OCI-LY3 (cell line): ENCODE measurements at regions not wholly inside any gene's neighbourhood (a gene's known extent, or its start where the extent isn't known, plus 50 kb on each side); places are given as distances from the start of the nearest gene placed in this dataset.

ENCODE experiments used
- H2AFZ ChIP-seq: fragments of 200-600, 300-600 bp; shearing (Covaris generic); 2 replicates; pipeline ENCODE4 v1.6.0; 2014; ENCODE audit warnings: antibody characterized with exemption, low read depth, low read length
- H3K27ac ChIP-seq: fragments of 200-600, 300-600 bp; sonication (generic); 2 replicates; pipeline ENCODE4 v1.5.1; 2014; ENCODE audit warnings: mild to moderate bottlenecking, low read length, moderate library complexity, mixed read lengths
- H3K27me3 ChIP-seq: fragments of 200-600, 300-600 bp; sonication (generic); 2 replicates; pipeline ENCODE4 v1.6.1; 2014; ENCODE audit warnings: low read depth, low read length, mixed read lengths
- H3K36me3 ChIP-seq: fragments of 200-600, 300-600 bp; sonication (generic); replicated peaks from 2 replicates; pipeline ENCODE3; 2014; ENCODE audit warnings: low read depth, low read length, mixed read lengths
- H3K4me1 ChIP-seq: fragments of 300-600, 200-600 bp; sonication (generic); 2 replicates; pipeline ENCODE4 v1.6.1; 2014; ENCODE audit warnings: low read length, mixed read lengths
- H3K4me2 ChIP-seq: fragments of 200-600, 300-600 bp; sonication (generic); 2 replicates; pipeline ENCODE4 v1.6.1; 2014; ENCODE audit warnings: low read length, mixed read lengths
- H3K4me3 ChIP-seq: fragments of 300-600, 200-600 bp; sonication (generic); 2 replicates; pipeline ENCODE4 v1.5.1; 2014; ENCODE audit warnings: antibody characterized with exemption, mild to moderate bottlenecking, low read length, moderate library complexity
- H3K79me2 ChIP-seq: fragments of 300-600, 200-600 bp; shearing (Covaris generic); 2 replicates; pipeline ENCODE4 v1.6.1; 2014; ENCODE audit warnings: mild to moderate bottlenecking, low read length, mixed read lengths
- H3K9ac ChIP-seq: fragments of 300-600, 200-600 bp; shearing (Covaris generic); 2 replicates; pipeline ENCODE4 v1.6.0; 2014; ENCODE audit warnings: mild to moderate bottlenecking, low read length, moderate library complexity
- H3K9me3 ChIP-seq: fragments of 200-600, 300-600 bp; shearing (Covaris generic); 2 replicates; pipeline ENCODE4 v1.6.1; 2014; ENCODE audit warnings: low read length, mixed read lengths; ENCODE audit not compliant: insufficient read depth
- H4K20me1 ChIP-seq: fragments of 200-600, 300-600 bp; sonication (generic); 2 replicates; pipeline ENCODE4 v1.6.1; 2016; ENCODE audit warnings: low read length, mixed read lengths; ENCODE audit not compliant: insufficient read depth
- EZH2phosphoT487 ChIP-seq: fragments of 200-600 bp; shearing (Covaris generic); IDR thresholded peaks from 2 replicates; pipeline ENCODE4 v1.6.1; 2018; ENCODE audit warnings: antibody characterized with exemption, mixed run types, low read depth
- TF ChIP-seq, protein P1 (sequence below): fragments of 200-600, 300-600 bp; sonication (generic); IDR thresholded peaks from 2 replicates; pipeline ENCODE4 v1.5.1; 2014; ENCODE audit warnings: antibody characterized with exemption, low read length, low read depth

DNA sequence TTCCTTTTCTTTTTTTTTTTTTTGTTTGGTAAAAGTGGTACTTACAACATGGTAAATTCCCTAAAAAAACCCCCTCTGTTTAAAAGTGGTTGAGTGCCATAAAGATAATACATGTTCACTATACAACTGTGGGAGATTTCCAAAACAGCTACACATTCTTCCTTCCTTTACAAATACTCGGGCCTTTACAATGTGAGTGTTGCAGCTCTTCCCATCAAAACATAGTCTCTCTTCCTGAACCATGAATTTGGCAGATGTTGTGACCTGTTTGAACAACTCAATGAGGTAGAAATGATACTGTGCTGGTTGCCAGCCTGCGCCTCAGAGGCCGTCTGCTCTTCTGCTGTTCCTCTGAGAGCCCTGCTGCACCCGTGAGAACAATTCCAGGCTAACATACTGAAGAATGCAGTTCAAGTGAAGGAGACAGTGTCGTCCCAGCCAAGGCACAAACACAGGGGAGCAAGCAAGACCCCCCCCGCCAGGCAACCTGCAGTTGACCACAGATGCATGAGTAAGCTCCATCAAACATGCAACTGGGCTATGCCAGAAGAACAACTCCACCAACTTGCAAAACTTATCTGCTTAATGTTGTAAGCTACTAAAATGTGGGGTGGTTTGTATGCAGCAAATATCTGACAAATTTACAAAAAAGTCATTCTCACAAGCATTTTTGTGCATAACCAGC is 645.0 kb downstream of the PCDH7 start:
- H3K27ac ChIP-seq = no peak overlapping the region
- no peaks in the 10 kb centered on the region for H3K9me3 ChIP-seq
- H2AFZ ChIP-seq = no peak overlapping the region
- H3K4me2 ChIP-seq = no peak overlapping the region
- no peak overlapping the region for H3K4me3 ChIP-seq
- H3K27me3 ChIP-seq = no peaks in the 10 kb centered on the region
- H3K79me2 ChIP-seq = no peaks in the 10 kb centered on the region
- H3K9ac ChIP-seq = no peak overlapping the region
- peaks cover 5% of the 10 kb centered on the region; the same call in 1 of the 2 replicates for H3K4me1 ChIP-seq
- no peak for TF ChIP-seq EZH2phosphoT487
- TF ChIP-seq, protein P1, sequence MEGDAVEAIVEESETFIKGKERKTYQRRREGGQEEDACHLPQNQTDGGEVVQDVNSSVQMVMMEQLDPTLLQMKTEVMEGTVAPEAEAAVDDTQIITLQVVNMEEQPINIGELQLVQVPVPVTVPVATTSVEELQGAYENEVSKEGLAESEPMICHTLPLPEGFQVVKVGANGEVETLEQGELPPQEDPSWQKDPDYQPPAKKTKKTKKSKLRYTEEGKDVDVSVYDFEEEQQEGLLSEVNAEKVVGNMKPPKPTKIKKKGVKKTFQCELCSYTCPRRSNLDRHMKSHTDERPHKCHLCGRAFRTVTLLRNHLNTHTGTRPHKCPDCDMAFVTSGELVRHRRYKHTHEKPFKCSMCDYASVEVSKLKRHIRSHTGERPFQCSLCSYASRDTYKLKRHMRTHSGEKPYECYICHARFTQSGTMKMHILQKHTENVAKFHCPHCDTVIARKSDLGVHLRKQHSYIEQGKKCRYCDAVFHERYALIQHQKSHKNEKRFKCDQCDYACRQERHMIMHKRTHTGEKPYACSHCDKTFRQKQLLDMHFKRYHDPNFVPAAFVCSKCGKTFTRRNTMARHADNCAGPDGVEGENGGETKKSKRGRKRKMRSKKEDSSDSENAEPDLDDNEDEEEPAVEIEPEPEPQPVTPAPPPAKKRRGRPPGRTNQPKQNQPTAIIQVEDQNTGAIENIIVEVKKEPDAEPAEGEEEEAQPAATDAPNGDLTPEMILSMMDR = no peak
- no peaks in the 10 kb centered on the region for H3K36me3 ChIP-seq
- H4K20me1 ChIP-seq = no peaks in the 10 kb centered on the region

DNA sequence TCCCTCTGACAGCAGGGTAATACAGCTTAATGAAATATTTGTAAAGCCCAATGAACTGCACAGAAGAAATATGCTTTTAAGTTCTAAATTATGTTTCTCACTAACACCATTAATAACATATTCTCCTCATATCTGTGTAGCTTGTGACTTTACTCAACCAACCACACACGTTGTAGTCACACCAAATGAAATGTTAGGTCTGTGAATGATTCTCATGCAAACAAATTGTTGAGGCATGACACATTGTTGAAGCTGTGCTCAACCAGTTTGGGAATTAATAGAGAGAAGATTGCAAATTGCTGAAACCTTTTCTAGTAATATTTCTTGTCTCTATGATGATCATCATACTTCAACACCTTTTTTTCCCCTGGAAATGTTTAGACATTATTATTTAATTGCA is 645.9 kb downstream of the PCDH7 start:
- H3K4me3 ChIP-seq = no peak overlapping the region
- no peaks in the 10 kb centered on the region for H3K27me3 ChIP-seq
- no peak for TF ChIP-seq EZH2phosphoT487
- TF ChIP-seq, protein P1 = no peak

DNA sequence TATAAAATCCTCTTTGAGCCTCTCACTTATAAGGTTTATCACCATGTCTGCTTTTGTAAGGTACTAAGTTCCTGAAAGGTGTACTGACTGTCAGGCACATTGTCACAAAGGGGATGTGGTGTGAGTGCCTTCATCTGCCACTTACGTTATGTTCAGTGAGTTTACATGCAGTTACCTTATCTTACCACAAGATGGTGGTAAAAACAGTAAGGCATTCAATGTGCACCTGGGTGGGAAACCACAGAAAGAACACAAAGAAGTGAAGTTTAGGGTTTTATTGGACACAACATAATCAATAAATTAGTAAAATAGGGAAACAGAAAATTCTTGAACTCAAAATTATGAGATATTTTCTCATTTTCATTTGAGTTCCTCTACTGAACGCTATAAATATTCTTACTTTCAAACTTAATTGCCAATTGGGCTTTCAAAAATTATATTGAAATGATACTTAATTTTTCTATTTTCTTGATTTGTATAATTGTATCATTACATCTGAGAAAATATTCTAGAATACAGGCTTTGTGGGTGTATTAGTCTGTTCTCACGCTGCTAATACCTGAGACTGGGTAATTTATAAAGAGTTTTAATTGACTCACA is 650.8 kb downstream of the PCDH7 start:
- Histone ChIP-seq H3K9me3 (no peaks in the 10 kb centered on the region), H3K4me2 (no peak overlapping the region), H3K4me1 (no peaks in the 10 kb centered on the region), H4K20me1 (no peaks in the 10 kb centered on the region), H3K79me2 (no peaks in the 10 kb centered on the region), H3K27me3 (no peaks in the 10 kb centered on the region), H3K27ac (no peak overlapping the region), H3K4me3 (no peak overlapping the region), H3K36me3 (no peaks in the 10 kb centered on the region), H2AFZ (no peak overlapping the region), H3K9ac (no peak overlapping the region)
- TF ChIP-seq, protein P1 = peak; percentile 82
- no peak for TF ChIP-seq EZH2phosphoT487

More for the DNA sequence above, 645.9 kb downstream of the PCDH7 start:
- Histone ChIP-seq H3K9me3 (no peaks in the 10 kb centered on the region), H3K27ac (no peak overlapping the region), H2AFZ (no peak overlapping the region), H3K4me2 (no peak overlapping the region), H3K4me1 (peaks cover 5% of the 10 kb centered on the region; the same call in 1 of the 2 replicates), H4K20me1 (no peaks in the 10 kb centered on the region), H3K36me3 (no peaks in the 10 kb centered on the region), H3K79me2 (no peaks in the 10 kb centered on the region), H3K9ac (no peak overlapping the region)

DNA sequence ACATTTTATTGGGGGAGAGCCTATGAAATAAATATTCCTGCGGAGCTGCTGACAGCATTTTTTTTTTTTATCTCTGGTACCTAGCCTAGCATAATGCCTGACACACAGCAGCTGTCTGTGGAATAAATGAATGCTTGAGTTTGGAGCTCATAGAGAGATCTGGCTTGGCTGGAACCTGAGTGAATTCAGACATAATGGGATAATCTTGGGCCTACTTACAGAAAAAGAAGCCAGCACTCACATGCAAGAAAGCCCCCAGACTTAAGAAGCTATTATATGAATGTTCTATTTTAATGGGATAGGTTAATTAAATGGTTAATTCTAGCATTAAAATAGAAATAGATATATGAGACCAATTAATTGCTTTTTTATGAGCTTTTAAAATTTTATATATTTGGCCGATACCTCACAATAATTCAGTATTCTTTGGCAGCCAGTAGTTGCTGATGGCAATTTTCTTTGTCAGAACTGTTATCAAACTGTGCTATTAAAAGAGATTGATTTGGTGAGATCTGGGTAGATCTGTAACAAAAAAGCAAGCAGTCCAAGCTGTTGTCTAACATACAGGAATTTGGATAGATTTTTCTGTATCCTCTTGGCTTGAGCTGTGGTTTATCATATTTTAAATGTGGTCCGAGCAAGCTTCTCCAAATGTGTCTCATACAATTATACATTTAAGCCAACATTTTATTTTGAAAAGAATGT is 654.2 kb downstream of the PCDH7 start:
- H3K79me2 ChIP-seq = no peaks in the 10 kb centered on the region

More for the DNA sequence above, 654.2 kb downstream of the PCDH7 start:
- Histone ChIP-seq H3K4me3 (no peak overlapping the region), H3K4me2 (no peak overlapping the region), H3K9ac (no peak overlapping the region), H3K36me3 (no peaks in the 10 kb centered on the region), H3K4me1 (peaks cover 6% of the 10 kb centered on the region), H4K20me1 (no peaks in the 10 kb centered on the region), H3K27ac (no peak overlapping the region), H3K27me3 (no peaks in the 10 kb centered on the region), H2AFZ (no peak overlapping the region), H3K9me3 (no peaks in the 10 kb centered on the region)
- TF ChIP-seq, protein P1 = no peak
